Liver (tissue), 8 donors: ENCODE measurements at regions not wholly inside any gene's neighbourhood (a gene's known extent, or its start where the extent isn't known, plus 50 kb on each side); places are given as distances from the start of the nearest gene placed in this dataset.

Experiments used
- DNase-seq: peaks from one replicate; pipeline ENCODE4 v3.0.0-alpha.2; 2017; ENCODE audit warnings: low spot score
- H3K27ac ChIP-seq, 2 donors: one replicate each; pipeline ENCODE4 v1.7.0; 2013; ENCODE audit warnings: inconsistent platforms in 2 of 2, low read length in 2 of 2, control low read depth in 1 of 2, low read depth in 1 of 2, mild to moderate bottlenecking in 1 of 2
- H3K27me3 ChIP-seq, 4 donors: one replicate each; pipeline versions ENCODE4 v1.6.1 to v1.7.0; 2013; ENCODE audit warnings: low read length in 3 of 4, inconsistent platforms in 1 of 4, mild to moderate bottlenecking in 1 of 4, moderate library complexity in 1 of 4; ENCODE audit not compliant: control insufficient read depth in 4 of 4, insufficient read depth in 4 of 4
- H3K36me3 ChIP-seq, 4 donors: one replicate each; pipeline versions ENCODE4 v1.6.1 to v1.7.0; 2013; ENCODE audit warnings: low read length in 3 of 4, mild to moderate bottlenecking in 3 of 4, low read depth in 1 of 4, moderate library complexity in 1 of 4; ENCODE audit not compliant: control insufficient read depth in 4 of 4, insufficient read depth in 3 of 4
- H3K4me1 ChIP-seq, 4 donors: one replicate each; pipeline versions ENCODE4 v1.6.1 to v1.7.0; 2013; ENCODE audit warnings: low read length in 3 of 4, mild to moderate bottlenecking in 3 of 4, moderate library complexity in 1 of 4; ENCODE audit not compliant: control insufficient read depth in 4 of 4, insufficient read depth in 4 of 4
- H3K4me3 ChIP-seq, 3 donors: one replicate each; pipeline versions ENCODE4 v1.6.1 to v1.7.0; 2013; ENCODE audit warnings: low read length in 3 of 3, control low read depth in 1 of 3, low read depth in 1 of 3, mild to moderate bottlenecking in 1 of 3
- H3K9ac ChIP-seq, 2 donors: one replicate each; pipeline ENCODE4 v1.7.0; 2013; ENCODE audit warnings: low read length in 2 of 2, mild to moderate bottlenecking in 2 of 2, moderate library complexity in 2 of 2, control low read depth in 1 of 2, low read depth in 1 of 2
- H3K9me3 ChIP-seq, 4 donors: one replicate each; pipeline versions ENCODE4 v1.6.1 to v1.7.0; 2013; ENCODE audit warnings: low read length in 3 of 4; ENCODE audit not compliant: control insufficient read depth in 4 of 4
- EGR1 ChIP-seq, 2 donors: IDR thresholded peaks; 2 replicates each; pipeline ENCODE4 v1.6.1; 2016 to 2018; ENCODE audit warnings: antibody characterized with exemption in 2 of 2, low read depth in 2 of 2
- FOXA1 ChIP-seq: IDR thresholded peaks from 2 replicates; pipeline ENCODE4 v1.6.1; 2016; ENCODE audit warnings: antibody characterized with exemption
- HNF4A ChIP-seq, 2 donors: conservative IDR thresholded peaks; 2 replicates each; pipeline ENCODE4 v1.6.1; 2016; ENCODE audit warnings: antibody characterized with exemption in 2 of 2, mild to moderate bottlenecking in 2 of 2
- HNF4G ChIP-seq: IDR thresholded peaks from 2 replicates; pipeline ENCODE4 v1.6.1; 2016; ENCODE audit warnings: antibody characterized with exemption
- JUND ChIP-seq, 2 donors: IDR thresholded peaks; 2 replicates each; pipeline ENCODE4 v1.6.1; 2016; ENCODE audit warnings: antibody characterized with exemption in 2 of 2
- MAX ChIP-seq: IDR thresholded peaks from 2 replicates; pipeline ENCODE4 v1.6.1; 2016; ENCODE audit warnings: antibody characterized with exemption
- NR2F2 ChIP-seq: IDR thresholded peaks from 2 replicates; pipeline ENCODE4 v1.6.1; 2016; ENCODE audit warnings: antibody characterized with exemption
- RAD21 ChIP-seq, 2 donors: IDR thresholded peaks; 2 replicates each; pipeline ENCODE4 v1.6.1; 2016; ENCODE audit warnings: antibody characterized with exemption in 2 of 2, mild to moderate bottlenecking in 2 of 2
- REST ChIP-seq: IDR thresholded peaks from 2 replicates; pipeline ENCODE4 v1.6.1; 2016; ENCODE audit warnings: antibody characterized with exemption, mild to moderate bottlenecking
- SP1 ChIP-seq: IDR thresholded peaks from 2 replicates; pipeline ENCODE4 v1.6.1; 2018; ENCODE audit warnings: antibody characterized with exemption, mild to moderate bottlenecking
- TAF1 ChIP-seq: conservative IDR thresholded peaks from 2 replicates; pipeline ENCODE4 v1.6.1; 2016; ENCODE audit warnings: antibody characterized with exemption, mild to moderate bottlenecking
- WGBS: extraction: QIAGEN DNeasy Blood & Tissue Kit; methylation state at CpG from one replicate; pipeline ENCODE4 v1.1.7; 2013; 5-methylcytosine and 5-hydroxymethylcytosine counted together
- TF ChIP-seq, protein P1 (sequence below): fragments of 150-350 bp; IDR thresholded peaks from 2 replicates; pipeline ENCODE4 v1.5.1; 2017; ENCODE audit warnings: improper control_type of control experiment, low read depth, low read length; ENCODE audit not compliant: missing input control
- donor health status: healthy.
- donor health status: healthy.
- donor health status: healthy.
- donor health status: healthy.
- donor health status: healthy.

- H3K9me3 ChIP-seq, result no peaks in the 10 kb centered on the region
- TF ChIP-seq, protein P1, sequence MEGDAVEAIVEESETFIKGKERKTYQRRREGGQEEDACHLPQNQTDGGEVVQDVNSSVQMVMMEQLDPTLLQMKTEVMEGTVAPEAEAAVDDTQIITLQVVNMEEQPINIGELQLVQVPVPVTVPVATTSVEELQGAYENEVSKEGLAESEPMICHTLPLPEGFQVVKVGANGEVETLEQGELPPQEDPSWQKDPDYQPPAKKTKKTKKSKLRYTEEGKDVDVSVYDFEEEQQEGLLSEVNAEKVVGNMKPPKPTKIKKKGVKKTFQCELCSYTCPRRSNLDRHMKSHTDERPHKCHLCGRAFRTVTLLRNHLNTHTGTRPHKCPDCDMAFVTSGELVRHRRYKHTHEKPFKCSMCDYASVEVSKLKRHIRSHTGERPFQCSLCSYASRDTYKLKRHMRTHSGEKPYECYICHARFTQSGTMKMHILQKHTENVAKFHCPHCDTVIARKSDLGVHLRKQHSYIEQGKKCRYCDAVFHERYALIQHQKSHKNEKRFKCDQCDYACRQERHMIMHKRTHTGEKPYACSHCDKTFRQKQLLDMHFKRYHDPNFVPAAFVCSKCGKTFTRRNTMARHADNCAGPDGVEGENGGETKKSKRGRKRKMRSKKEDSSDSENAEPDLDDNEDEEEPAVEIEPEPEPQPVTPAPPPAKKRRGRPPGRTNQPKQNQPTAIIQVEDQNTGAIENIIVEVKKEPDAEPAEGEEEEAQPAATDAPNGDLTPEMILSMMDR, result no peak
- TF ChIP-seq TAF1 (no peak), HNF4A (conservative IDR thresholded peaks at IDR 0.05) (no peak), MAX (no peak)
- no peaks in the 10 kb centered on the region for H3K27me3 ChIP-seq
- H3K9ac ChIP-seq, result no peak overlapping the region
- DNase-seq, result no peak
- H3K27ac ChIP-seq, result no peak overlapping the region
- H3K4me3 ChIP-seq, result no peak overlapping the region
- no peaks in the 10 kb centered on the region for H3K4me1 ChIP-seq
- H3K36me3 ChIP-seq, result no peaks in the 10 kb centered on the region
- 88% methylated on average over 26 of the region's 26 CpGs for WGBS
These were observed 121.4 kb upstream of the AFDN start for GRCh38 chr6:167705211-167705750.

- H3K27ac ChIP-seq, result no peak overlapping the region
- no peak overlapping the region for H3K9ac ChIP-seq
- no peaks in the 10 kb centered on the region for H3K4me1 ChIP-seq
- TF ChIP-seq HNF4G (no peak), RAD21 (IDR thresholded peaks at IDR 0.05) (no peak), JUND (IDR thresholded peaks at IDR 0.05) (no peak), REST (no peak), NR2F2 (no peak), EGR1 (IDR thresholded peaks at IDR 0.05; ENCODE audit: low read depth in 2 of 2) (no peak), SP1 (no peak), FOXA1 (no peak), TAF1 (no peak)
- no peaks in the 10 kb centered on the region for H3K36me3 ChIP-seq
- H3K27me3 ChIP-seq, result no peaks in the 10 kb centered on the region
- no peak for DNase-seq
- 86% methylated on average over 28 of the region's 28 CpGs for WGBS
- no peaks in the 10 kb centered on the region for H3K9me3 ChIP-seq
- no peak overlapping the region for H3K4me3 ChIP-seq
These were observed 120.2 kb upstream of the AFDN start for GRCh38 chr6:167706313-167707109.
